Anterior cingulate cortex (tissue), 58 donors: ENCODE measurements at regions not wholly inside any gene's neighbourhood (a gene's known extent, or its start where the extent isn't known, plus 50 kb on each side); places are given as distances from the start of the nearest gene placed in this dataset.

Experiments
- DNase-seq, 58 donors: peaks; one replicate each; lab custom pipeline; 2025; lab: John Stamatoyannopoulos, UW

DNA sequence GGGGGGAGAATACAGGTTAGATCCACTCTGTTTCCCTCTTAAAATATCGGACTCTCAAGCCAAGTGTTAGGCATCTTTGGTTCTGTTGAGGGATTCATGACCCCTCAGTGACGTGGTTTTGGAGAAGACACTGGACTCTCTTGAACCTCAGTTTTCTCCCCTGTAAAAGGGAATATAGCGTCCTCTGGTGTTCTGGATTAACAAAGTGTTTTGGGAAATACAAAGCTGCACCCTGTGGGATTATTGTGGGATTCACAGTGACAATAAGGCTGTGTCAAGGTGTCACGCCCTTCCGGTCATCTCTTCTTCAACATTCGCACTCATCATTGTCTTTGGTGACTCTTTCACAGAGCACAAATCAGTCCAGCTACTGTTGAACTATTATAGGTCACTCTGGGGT lies 139.0 kb downstream of the IRX1 start:
- no peak for DNase-seq

DNA sequence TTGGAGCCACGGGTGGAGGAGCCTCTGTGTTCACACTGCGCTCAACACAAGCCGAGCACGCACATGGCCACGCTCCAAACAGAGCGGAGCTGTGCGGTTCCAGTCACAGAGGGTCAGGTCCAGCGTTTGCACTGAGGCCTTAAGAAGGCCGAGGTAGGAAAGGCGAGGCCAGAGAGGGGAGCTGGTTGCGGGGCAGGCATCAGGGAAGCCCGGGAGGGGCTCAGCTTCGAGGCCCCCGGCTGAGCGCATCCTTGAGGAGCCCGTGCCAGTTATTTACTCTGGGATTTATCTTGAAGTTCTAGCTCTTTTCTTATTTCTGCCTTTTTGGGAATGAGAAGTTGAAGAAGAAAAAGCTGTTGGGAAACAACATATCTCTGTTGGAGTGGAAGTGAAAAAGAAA lies 140.8 kb downstream of the IRX1 start:
- no peak for DNase-seq

DNA sequence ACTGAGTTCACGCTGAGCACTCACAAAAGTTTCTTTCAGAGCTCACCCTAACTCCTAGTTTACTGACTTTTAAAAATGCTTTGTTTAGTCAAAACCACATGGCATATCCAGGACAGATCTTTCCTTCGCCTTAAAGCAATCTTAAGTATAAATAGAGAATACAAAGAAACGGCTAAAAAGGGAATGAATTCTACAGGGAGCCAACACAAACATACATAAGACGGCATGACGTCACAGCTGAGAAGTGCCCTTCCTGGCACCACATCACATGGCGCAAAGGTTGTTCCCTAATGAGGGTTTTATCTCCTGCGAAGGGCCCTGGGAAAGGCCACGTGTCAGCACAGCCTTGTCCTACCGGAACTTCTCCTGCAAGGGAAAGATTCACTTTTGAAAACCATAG lies 141.3 kb downstream of the IRX1 start:
- DNase-seq, result no peak

DNA sequence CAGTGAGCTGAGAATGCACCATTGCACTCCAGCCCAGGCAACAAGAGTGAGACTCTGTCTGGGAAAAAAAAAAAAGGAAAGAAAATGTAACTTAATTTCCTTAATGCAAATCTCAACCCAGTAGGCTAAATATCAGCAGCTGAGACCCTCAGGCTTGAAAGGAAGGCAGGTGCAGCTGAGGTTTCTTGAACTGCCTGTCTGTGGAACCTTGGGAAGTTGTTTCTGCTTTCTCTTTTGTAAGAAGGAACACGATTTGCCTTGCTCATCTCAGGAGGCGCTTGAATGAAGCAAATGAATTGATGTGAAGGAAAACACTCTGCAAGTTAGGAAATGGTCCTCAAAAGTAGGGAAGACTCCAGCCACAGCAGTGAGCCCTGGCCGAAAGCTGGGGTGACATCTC lies 143.3 kb downstream of the IRX1 start:
- no peak for DNase-seq

DNA sequence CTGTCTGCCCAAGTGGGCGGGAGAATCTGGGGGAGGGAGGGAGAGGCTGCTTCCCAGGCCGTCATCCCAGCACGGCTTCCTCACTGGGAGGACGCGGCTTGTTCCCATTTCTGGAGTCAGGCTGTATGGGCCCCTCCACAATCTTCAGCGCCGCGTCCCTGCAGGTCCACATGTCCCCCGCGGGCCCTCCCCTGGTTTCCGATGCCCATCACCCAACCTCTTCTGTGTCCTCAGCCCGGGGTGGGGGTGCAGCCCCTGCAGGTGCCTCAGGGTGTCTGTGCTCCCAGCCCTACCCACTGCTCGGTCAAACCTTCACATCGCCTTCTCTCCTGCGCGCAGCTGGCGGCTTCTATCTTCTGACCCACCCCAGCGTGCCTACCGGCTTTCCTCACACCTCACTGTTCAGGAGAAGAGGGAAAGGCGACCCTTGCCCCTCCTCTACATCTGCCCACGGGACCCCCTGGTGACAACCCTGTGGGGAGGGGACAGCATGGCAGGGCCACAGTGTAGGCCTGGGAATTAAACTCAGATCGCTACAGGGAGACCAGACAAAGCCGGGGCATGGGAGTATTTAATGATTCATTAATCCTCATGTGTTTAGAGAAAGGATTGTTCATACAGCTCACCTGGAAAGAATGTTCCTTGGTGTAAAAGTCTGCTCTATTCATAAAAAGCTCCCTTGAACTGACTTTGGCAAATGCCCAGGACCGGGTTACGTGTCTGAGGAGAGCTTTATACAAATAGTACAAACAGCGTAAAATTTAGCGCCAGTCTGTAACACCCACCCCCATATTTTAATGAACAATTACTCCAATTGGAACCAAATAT lies 145.1 kb downstream of the IRX1 start:
- no peak for DNase-seq

DNA sequence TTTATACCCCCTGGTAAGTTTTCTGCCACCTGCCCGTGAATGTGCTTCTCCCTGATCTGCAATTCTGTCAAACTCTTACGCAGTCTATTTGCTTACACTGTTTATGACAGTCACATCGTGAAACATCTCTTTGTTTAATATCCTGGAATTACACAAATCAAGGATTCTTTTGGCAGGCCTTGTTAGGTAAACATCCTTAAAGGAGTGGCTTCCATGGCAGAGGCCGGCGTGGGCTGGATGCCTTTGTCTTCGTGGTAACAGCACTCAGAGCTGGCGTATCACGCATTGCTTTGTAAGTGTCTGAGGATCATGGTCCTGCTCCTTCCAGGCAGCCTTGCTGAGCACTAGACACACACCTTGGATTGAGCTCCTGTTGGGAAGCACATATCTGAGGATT lies 145.7 kb downstream of the IRX1 start:
- no peak for DNase-seq

DNA sequence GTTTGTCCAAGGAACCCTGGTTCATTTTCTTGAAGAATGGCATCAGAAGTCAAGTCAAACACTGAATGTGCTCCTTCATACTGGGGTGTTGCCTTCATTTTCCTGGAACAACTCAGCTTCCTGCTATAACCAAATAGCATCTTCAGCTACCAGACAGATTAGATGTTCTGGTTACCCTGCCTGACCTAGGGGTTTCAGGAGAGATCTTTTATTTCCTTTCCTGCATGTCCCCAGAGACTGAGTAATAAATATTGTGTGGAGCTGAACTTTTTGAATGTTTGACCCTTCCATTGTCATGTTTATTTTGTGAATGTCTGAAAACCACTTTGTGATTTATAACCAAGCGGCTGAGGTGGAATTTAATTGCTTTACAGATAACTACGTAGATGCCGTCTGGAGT lies 147.1 kb downstream of the IRX1 start:
- DNase-seq, result no peak

DNA sequence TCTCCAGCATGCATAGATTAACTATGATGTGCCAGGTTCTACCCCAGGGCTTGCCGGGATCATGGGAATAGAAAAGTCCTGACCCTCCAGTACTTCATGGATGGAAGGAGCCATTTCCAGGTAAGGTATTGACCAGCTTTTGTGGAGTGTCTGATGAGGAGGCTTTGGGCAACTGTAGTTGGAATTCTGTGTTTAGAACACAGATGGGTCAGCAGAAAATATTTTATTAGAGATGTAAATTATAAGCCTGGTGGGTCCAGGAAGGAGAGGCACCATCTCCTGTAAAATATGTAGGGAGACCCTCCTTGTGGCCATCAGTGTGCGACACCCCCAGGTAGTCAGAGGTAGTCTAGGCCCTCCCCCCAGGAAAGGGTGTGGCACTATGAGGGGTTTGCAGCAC lies 156.2 kb downstream of the IRX1 start:
- DNase-seq, result no peak

DNA sequence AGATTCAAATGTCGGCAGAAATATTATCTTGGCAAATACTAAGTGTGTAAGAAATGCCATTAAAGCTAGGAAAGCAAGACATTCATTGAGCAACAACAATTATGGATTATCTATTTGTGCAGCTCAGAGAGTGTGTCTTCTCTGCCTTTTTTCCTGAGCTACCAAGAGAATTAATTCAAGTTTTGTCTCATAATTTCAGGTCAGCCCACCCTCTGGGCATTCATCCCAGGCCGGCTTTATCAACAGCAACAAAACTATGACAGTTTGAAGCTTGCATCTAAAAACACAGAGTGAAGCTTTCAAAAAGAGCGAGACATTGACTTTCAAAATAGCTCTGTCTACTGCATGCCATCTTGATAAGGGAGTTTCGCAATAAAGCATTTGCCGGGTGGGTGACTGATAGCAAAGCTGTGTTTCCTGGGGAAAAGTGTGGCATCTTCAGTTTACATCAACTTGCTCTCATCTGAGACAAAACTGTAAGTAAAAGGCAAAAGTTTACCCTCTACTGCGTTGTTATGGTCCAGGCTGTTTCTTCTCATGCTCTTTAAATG lies 182.4 kb downstream of the IRX1 start:
- DNase-seq, result no peak

DNA sequence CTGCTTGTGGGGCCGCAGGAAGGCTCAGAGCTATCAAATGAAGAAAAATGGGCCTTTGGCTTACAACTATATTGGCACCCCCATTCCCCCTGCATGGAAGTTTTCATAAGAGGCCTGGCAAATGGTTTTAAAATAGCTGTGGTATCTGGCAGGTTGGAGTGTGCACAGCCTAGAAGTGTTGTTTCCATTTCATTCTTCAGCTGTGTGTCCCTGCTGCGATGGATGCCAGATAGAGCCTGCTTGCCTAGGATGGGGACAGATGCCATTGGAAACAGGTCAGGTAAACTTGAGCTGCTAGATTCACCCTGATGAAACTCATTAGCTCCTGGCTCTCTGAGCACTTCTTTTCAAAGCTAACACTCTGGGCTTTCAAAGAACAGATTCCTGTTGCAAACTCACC lies 183.3 kb downstream of the IRX1 start:
- no peak for DNase-seq

DNA sequence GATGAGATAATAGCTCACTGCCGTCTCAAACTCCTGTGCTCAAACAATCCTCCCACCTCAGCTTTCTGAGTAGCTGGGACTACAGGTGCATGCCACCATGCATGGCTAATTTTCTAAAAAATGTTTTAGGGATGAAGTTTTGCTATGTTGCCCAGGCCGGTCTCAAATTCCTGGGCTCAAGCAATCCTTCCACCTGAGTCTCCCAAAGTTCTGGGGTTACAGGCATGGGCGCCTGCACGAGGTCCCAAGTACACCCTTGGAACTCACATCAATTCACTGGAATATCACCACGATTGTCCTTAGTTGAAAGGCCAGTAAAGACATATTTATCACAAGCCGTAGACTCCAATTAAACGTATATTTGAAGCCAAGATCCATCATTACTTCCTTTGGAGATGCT lies 184.6 kb downstream of the IRX1 start:
- DNase-seq, result no peak

DNA sequence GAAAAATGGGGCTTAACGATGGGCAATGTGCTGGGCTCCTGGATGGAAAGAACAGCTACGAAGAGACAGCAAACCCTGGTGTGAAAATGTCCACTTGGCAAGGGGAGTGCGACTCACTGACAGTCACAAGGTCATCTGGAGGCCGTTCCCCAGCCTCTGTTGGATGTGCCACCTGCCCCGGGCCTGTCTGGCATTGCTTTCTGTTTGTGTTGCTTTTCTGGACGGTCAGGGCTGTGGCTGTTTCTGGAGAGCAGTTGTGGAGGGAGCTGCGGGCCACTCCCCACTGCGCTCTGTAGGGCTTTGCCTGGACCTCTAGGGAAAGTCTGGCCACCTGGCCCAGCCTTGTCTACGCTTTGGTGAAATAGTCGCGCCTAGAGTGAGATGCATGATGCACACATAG lies 185.3 kb downstream of the IRX1 start:
- no peak for DNase-seq

DNA sequence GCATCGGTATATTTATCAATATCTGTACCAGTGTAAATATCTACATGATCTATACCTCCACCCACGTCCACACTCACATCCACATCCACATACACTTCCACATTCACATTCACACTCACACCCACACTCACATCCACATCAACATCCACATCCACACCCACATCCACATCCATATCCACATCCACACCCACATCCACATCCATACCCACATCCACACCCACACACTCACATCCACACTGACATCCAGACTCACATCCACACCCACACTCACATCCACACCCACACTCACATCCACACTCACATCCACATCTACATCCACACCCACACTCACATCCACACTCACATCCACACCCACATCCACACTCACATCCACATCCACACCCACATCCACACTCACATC lies 189.2 kb downstream of the IRX1 start:
- DNase-seq, result no peak

DNA sequence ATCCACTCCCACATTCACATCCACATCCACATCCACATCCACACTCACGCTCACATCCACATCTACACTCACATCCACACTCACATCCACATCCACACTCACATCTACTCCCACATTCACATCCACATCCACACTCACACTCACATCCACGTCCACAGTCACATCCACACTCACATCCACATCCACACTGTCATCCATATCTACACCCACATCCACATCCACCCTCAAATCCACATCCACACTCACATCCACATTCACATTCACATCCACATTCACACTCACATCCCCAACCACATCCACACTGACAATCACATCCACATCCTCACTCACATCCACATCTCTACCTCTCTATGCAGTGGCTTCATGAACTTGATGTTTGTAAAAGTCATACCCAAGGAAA lies 190.5 kb downstream of the IRX1 start:
- DNase-seq, result no peak

DNA sequence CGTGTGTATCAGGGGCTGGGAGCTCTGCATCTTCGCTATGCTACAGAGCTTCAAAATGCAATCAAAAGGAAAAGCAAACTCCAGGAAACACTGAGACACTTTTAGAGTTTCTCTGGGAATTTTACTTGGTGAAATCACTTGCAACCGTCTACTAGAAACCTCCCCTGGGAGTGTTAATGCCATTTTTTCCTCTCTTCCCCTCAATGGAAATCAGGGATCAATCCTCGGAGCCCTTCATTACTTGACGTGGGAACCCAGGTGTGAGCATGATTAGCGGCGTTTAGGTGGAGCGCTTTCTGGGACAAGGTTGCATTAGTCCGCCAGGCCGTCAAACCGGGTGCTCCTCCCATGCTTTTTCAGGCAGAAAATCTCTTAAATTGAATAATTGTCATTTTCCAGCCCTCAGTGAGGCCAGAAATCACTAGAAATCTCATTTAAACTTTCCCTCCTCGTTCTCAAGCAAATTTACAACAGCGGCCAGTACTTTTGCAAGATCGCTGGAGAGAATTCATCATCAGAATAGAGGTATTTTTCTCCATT lies 191.3 kb downstream of the IRX1 start:
- no peak for DNase-seq

DNA sequence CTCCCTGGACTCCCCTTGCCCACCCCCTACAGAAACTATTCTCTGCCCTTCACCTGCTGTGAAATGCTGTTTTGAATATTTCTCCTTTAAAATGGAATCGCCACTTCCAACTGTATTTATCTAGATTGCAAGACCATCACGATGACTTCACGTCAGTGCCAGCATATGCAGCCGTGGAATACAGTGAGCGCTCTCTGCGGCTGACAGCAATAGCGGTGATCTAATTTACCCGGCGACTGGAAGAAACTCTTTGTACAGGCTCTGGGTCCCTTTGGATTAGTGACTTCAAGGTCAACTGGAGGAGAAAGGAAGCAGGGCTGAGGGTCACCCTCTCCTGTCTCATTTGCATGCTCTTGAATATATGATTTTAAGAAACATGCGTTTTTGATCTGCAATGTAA lies 192.0 kb downstream of the IRX1 start:
- no peak for DNase-seq

DNA sequence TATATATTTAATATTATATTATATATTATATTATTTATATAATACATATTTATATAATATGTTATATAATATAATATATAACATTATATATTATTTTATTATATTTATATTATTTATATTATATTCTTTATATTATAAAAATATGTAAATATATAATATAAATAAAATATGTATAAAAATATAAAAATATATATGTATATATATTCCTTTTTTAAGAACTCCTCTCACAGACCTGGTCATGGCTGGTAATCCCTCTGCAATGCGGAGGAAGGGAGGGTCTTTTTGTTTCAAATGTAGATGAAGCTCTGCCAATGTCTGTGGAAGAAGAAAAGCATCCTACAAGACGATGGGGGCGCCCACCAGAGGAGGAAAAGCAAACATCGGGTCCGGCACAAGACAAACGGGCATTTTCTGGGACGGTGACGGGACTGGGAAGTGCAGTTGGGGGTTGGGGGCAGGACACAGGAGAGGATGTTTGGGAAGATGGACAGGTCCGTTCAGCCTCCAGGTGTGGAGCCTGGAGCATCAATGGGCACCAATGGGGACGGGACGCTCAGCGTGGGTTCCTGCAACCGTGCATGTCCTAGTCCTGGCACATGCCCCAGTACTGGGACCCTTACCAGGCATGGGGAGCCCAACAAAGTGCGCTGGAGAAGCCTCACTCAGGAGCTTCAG lies 194.0 kb downstream of the IRX1 start:
- no peak for DNase-seq

DNA sequence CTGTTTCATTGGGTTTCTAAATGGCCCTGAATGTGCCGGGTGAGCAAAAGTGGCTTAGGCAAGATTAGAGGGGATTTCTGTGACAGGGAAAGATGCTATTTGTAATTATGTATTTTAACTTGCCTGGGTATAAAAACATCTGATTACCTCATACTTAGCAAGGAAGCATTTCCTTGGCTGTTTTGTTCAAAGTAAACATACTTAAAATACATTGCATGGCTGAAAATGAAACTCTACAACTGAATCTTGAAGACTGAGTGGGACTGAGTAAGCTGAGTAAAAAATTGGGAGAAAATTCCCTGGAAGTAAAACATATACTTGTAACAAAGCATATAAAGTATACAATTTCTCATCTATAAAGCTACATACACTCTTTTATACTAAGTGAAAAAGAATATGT lies 197.5 kb downstream of the IRX1 start:
- no peak for DNase-seq

DNA sequence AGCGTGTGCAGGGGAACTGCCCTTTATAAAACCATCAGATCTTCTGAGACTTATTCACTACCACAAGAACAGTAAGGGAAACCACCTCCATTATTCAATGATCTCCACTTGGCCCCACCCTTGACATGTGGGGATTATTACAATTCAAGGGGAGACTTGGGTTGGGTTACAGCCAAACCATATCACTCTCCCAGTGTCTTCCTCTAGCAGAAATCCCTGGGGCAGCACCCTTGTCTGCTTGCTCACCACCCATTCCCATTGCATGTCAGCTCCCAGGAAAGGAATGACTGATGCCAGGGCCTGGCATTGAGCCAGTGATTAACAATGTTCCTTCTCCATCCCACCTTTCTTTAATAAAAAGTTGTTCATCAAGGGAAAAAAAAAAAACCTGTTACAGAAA lies 199.0 kb downstream of the IRX1 start:
- no peak for DNase-seq

DNA sequence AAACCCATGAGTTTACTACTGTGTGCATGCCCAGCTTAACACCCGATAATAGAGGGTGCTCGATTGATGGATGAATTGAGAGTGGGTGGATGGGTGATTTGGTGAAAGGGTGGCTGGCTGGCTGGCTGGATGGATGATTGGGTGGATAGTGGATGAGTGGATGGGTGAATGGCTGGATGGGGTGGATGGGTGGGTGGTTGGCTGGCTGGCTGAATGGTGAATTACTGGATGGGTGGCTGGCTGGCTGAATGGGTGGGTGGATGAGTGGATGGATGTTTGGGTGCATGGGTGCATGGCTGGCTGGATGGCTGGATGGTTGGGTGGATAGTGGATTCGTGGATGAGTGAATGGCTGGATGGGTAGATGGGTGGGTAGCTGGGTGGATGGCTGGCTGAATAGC lies 201.1 kb downstream of the IRX1 start:
- DNase-seq, result no peak

DNA sequence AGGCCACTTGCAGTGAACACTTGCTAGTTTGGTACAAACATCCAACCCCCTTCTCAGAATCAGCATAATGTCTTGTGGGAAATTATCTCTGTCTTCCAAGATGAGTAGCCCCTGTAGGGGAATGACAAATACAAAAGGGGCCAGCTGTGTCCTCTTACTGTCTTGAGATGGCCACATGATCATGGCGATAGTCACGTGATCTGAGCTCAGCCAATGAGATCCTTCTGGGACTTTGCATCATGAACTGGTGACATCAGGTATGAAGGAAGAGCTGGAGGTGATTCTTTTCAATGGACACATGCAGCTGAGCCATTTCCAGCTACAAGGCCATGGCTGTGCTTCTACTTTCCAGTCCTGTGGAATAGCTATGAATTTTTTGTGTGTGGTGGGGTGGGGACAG lies 206.3 kb downstream of the IRX1 start:
- no peak for DNase-seq

DNA sequence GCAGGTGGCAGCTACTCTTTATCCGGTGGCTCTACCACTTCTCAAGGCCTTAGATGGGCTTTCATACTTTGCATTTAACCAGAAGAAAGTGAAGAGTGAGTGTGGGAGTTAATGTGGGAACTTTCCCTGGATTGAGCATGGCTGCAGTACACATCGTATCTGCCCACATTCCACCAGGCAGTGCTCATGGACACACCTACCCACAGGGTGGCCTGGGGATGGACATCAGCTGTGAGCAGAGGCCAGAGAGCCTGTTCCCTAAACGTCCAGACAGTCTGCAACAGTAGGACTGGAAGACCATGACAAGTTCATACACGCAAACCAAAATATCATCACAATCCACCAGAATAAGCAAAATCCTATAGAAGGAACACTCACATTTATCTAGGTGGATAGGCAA lies 213.8 kb downstream of the IRX1 start:
- DNase-seq, result no peak
